Spleen (tissue), 7 donors: ENCODE measurements at regions not wholly inside any gene's neighbourhood (a gene's known extent, or its start where the extent isn't known, plus 50 kb on each side); places are given as distances from the start of the nearest gene placed in this dataset.

Experiments used
- CTCF ChIP-seq, 11 experiments: fragments of 200-600 bp in 7 of 11; fragments of 450-650 bp in 4 of 11; sonication (generic) in 4 of 11; IDR thresholded peaks in 8 of 11; conservative IDR thresholded peaks in 3 of 11; 1 replicate in 7 of 11; 2 replicates in 4 of 11; pipeline versions ENCODE4 v1.4.0 to v1.8.0; 2016 to 2021; ENCODE audit warnings: antibody characterized with exemption in 11 of 11, inconsistent platforms in 4 of 11, mild to moderate bottlenecking in 1 of 11
- POLR2A ChIP-seq, 3 donors: fragments of 450-650 bp; IDR thresholded peaks; one replicate each; pipeline ENCODE4 v1.5.1; 2017; ENCODE audit warnings: antibody characterized with exemption in 3 of 3, mild to moderate bottlenecking in 1 of 3
- POLR2AphosphoS5 ChIP-seq, 3 donors: sonication (generic); formaldehyde crosslinking; IDR thresholded peaks; one replicate each; pipeline ENCODE4 v1.5.1; 2017; ENCODE audit warnings: antibody characterized with exemption in 3 of 3
- donor health status: DM: no; HTN: no; CAD: no; lungs with moderate emphysema.
- donor health status: DM: no; HTN: no; CAD: no.
- donor health status: DM: no; HTN: no; CAD: no.

DNA sequence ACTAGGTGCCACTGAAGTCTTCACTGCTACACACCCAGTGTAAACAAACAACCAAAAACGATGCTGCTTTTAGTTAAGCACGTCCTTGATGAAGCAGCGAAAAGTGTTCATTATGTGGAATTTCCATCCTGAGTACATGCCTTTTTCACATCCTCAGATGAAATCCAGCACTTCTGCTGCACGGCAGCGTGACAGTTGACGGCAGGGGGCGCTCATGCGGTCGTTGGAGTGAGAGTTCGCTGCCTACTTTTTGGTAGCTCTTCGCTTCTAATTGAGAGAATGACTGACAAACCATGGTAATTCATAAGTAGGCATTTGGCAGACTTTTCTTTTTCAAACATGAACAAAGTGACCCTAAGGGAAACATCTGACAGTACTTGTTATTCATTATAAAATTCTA lies 1124.9 kb downstream of the EFNB2 start:
- TF ChIP-seq CTCF (IDR thresholded peaks at IDR 0.05 in 8 of 11, conservative IDR thresholded peaks at IDR 0.05 in 3 of 11) (peak in 7 of 11 experiments; percentile 24 to 63 (median 39)), POLR2AphosphoS5 (IDR thresholded peaks at IDR 0.05) (no peak), POLR2A (IDR thresholded peaks at IDR 0.05) (no peak)
